ENCODE measurements at regions not wholly inside any gene's neighbourhood (a gene's known extent, or its start where the extent isn't known, plus 50 kb on each side); places are given as distances from the start of the nearest gene placed in this dataset.
A peak's percentile ranks its signal among the peaks of the same experiment; 100 is the strongest.
"Not testable (repeated sequence)": the region's sequence is repeated elsewhere in the genome, so short reads cannot be mapped to it uniquely, and the experiment has no call there.

- TF ChIP-seq, protein P1, sequence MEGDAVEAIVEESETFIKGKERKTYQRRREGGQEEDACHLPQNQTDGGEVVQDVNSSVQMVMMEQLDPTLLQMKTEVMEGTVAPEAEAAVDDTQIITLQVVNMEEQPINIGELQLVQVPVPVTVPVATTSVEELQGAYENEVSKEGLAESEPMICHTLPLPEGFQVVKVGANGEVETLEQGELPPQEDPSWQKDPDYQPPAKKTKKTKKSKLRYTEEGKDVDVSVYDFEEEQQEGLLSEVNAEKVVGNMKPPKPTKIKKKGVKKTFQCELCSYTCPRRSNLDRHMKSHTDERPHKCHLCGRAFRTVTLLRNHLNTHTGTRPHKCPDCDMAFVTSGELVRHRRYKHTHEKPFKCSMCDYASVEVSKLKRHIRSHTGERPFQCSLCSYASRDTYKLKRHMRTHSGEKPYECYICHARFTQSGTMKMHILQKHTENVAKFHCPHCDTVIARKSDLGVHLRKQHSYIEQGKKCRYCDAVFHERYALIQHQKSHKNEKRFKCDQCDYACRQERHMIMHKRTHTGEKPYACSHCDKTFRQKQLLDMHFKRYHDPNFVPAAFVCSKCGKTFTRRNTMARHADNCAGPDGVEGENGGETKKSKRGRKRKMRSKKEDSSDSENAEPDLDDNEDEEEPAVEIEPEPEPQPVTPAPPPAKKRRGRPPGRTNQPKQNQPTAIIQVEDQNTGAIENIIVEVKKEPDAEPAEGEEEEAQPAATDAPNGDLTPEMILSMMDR (conservative IDR thresholded peaks at IDR 0.05) = no peak
- Mint-ChIP-seq H3K9me3 (no peaks in the 10 kb centered on the region), H3K27me3 (ENCODE audit: low read depth) (peaks cover 9% of the 10 kb centered on the region), H3K27ac (ENCODE audit: unreplicated experiment) (no peak overlapping the region), H3K4me3 (no peak overlapping the region), H3K36me3 (ENCODE audit: low read depth) (no peaks in the 10 kb centered on the region), H3K4me1 (no peaks in the 10 kb centered on the region)
- DNase-seq (ENCODE audit: low read depth, low spot score) = no peak
Measured at GRCh38 chr6:49198015-49198414, 265.0 kb downstream of the MMUT start.

DNA sequence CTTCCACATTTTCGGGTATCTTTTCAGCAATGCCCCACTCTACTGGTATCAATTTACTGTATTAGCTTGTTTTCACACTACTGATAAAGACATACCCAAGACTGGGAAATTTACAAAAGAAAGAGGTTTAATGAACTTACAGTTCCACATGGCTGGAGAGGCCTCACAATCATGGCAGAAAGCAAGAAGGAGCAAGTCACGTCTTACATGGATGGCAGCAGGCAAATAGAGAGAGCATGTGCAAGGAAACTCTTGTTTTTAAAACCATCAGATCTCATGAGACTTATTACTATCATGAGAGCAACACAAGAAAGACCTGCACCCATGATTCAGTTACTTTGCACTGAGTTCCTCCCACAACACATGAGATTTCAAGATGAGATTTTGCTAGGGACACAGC is 300.7 kb downstream of the MMUT start:
- H3K27me3 Mint-ChIP-seq (ENCODE audit: low read depth); DNase-seq (ENCODE audit: low read depth, low spot score); H3K4me3 Mint-ChIP-seq; H3K9me3 Mint-ChIP-seq; H3K36me3 Mint-ChIP-seq (ENCODE audit: low read depth); H3K27ac Mint-ChIP-seq (ENCODE audit: unreplicated experiment); H3K4me1 Mint-ChIP-seq: not testable (repeated sequence)

- Mint-ChIP-seq H3K9me3 (peaks cover 5% of the 10 kb centered on the region), H3K4me1 (peaks cover 32% of the 10 kb centered on the region), H3K36me3 (ENCODE audit: low read depth) (peaks cover 3% of the 10 kb centered on the region), H3K27ac (ENCODE audit: unreplicated experiment) (no peak overlapping the region), H3K27me3 (ENCODE audit: low read depth) (no peaks in the 10 kb centered on the region), H3K4me3 (peak overlapping the region; percentile 45)
- TF ChIP-seq, protein P1 (conservative IDR thresholded peaks at IDR 0.05) = no peak
- no peak for DNase-seq (ENCODE audit: low read depth, low spot score)
Measured at GRCh38 chr6:49155316-49155715, 307.7 kb downstream of the MMUT start.

GRCh38 chr6:49151957-49152356 is 311.1 kb downstream of the MMUT start:
- no peaks in the 10 kb centered on the region for H3K27me3 Mint-ChIP-seq (ENCODE audit: low read depth)
- H3K36me3 Mint-ChIP-seq (ENCODE audit: low read depth) = peaks cover 3% of the 10 kb centered on the region
- no peak for DNase-seq (ENCODE audit: low read depth, low spot score)
- H3K4me1 Mint-ChIP-seq = peaks cover 22% of the 10 kb centered on the region
- TF ChIP-seq, protein P1 (conservative IDR thresholded peaks at IDR 0.05) = no peak
- H3K27ac Mint-ChIP-seq (ENCODE audit: unreplicated experiment) = no peak overlapping the region
- peaks cover 12% of the 10 kb centered on the region for H3K9me3 Mint-ChIP-seq
- no peak overlapping the region for H3K4me3 Mint-ChIP-seq

- Mint-ChIP-seq H3K4me1 (peaks cover 17% of the 10 kb centered on the region), H3K27me3 (ENCODE audit: low read depth) (no peaks in the 10 kb centered on the region), H3K9me3 (peaks cover 14% of the 10 kb centered on the region), H3K36me3 (ENCODE audit: low read depth) (peaks cover 5% of the 10 kb centered on the region), H3K27ac (ENCODE audit: unreplicated experiment) (no peak overlapping the region), H3K4me3 (no peak overlapping the region)
- TF ChIP-seq, protein P1 (conservative IDR thresholded peaks at IDR 0.05) = no peak
- DNase-seq (ENCODE audit: low read depth, low spot score) = no peak
Measured at GRCh38 chr6:49151461-49151860, 311.6 kb downstream of the MMUT start.

DNA sequence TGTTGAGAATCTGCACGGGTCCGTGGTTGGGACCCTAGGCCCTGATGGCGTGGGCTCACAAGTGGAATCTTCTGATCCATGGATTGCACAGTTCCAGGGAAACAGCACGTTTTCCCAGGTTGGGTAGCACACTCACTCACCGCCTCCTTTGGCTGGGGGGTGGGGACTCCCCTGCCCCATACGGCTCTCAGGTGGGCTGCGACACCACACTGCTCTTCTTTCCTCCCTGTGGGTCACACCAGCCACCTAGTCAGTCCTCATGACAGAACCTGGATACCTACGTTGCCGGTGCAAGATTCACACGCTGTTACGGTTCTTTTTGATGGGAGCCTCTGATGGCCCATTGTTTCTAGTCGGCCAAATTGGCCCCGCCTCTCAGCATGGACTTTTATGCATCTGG is 312.0 kb downstream of the MMUT start:
- H3K9me3 Mint-ChIP-seq = peaks cover 14% of the 10 kb centered on the region
- TF ChIP-seq, protein P1 (conservative IDR thresholded peaks at IDR 0.05) = no peak
- H3K4me1 Mint-ChIP-seq = peaks cover 13% of the 10 kb centered on the region
- no peak overlapping the region for H3K4me3 Mint-ChIP-seq
- H3K36me3 Mint-ChIP-seq (ENCODE audit: low read depth) = peaks cover 5% of the 10 kb centered on the region
- no peak overlapping the region for H3K27ac Mint-ChIP-seq (ENCODE audit: unreplicated experiment)
- no peak for DNase-seq (ENCODE audit: low read depth, low spot score)
- no peaks in the 10 kb centered on the region for H3K27me3 Mint-ChIP-seq (ENCODE audit: low read depth)

Measured in neural crest cell (in vitro differentiated cells).